Type B pancreatic cell (in vitro differentiated cells): ENCODE measurements at regions not wholly inside any gene's neighbourhood (a gene's known extent, or its start where the extent isn't known, plus 50 kb on each side); places are given as distances from the start of the nearest gene placed in this dataset.

Source experiments
- DNase-seq: peaks from one replicate; pipeline ENCODE4 v3.0.0; 2021; ENCODE audit warnings: mixed read lengths; ENCODE audit not compliant: unreplicated experiment; ENCODE audit errors: extremely low spot score
- H3K27ac Mint-ChIP-seq: 2 replicates; pipeline ENCODE4 v1.8.0; 2021; ENCODE audit warnings: mild to moderate bottlenecking, mixed read lengths
- H3K27me3 Mint-ChIP-seq: 2 replicates; pipeline ENCODE4 v1.8.0; 2021; ENCODE audit warnings: mixed read lengths
- H3K36me3 Mint-ChIP-seq: 2 replicates; pipeline ENCODE4 v1.8.0; 2021; ENCODE audit warnings: mixed read lengths
- H3K4me1 Mint-ChIP-seq: one replicate; pipeline ENCODE4 v1.8.0; 2021; ENCODE audit warnings: mixed read lengths; ENCODE audit not compliant: unreplicated experiment
- H3K4me3 Mint-ChIP-seq: 2 replicates; pipeline ENCODE4 v1.8.0; 2021; ENCODE audit warnings: mild to moderate bottlenecking, mixed read lengths
- H3K9me3 Mint-ChIP-seq: 2 replicates; pipeline ENCODE4 v1.8.0; 2021; ENCODE audit warnings: mixed read lengths
- CTCF ChIP-seq: fragments of 200-600 bp; sonication (generic); conservative IDR thresholded peaks from 2 replicates; pipeline ENCODE4 v1.5.0; 2021; ENCODE audit warnings: antibody characterized with exemption, mild to moderate bottlenecking

DNA sequence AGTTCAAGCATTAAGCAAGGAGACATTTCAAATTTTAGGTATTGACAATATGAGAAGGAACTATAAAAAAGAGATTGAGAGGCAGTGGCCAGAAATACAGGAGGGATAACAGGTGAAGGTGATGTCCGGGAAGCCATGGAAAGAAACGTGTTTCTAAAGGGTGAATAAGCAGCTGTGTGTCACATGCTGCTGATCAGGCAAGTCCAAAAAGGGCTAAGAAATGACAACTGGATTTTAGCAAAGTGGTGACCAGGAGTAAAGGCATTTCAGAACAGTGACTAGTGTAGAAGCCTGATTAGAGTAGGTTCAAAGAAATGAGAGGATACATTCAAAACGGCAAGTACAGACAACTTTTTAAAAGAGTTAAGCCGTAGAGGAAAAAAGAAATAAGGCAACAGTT, 204.3 kb upstream of the DIO2 start:
- H3K4me1 Mint-ChIP-seq = no peaks in the 10 kb centered on the region
- no peak overlapping the region for H3K4me3 Mint-ChIP-seq
- no peaks in the 10 kb centered on the region for H3K36me3 Mint-ChIP-seq
- DNase-seq = no peak
- no peaks in the 10 kb centered on the region for H3K9me3 Mint-ChIP-seq
- no peak overlapping the region for H3K27ac Mint-ChIP-seq
- no peaks in the 10 kb centered on the region for H3K27me3 Mint-ChIP-seq
- TF ChIP-seq CTCF = no peak

- no peaks in the 10 kb centered on the region for H3K36me3 Mint-ChIP-seq
- no peak for TF ChIP-seq CTCF
- no peak overlapping the region for H3K27ac Mint-ChIP-seq
- no peak for DNase-seq
- no peaks in the 10 kb centered on the region for H3K27me3 Mint-ChIP-seq
- no peak overlapping the region for H3K4me3 Mint-ChIP-seq
- no peaks in the 10 kb centered on the region for H3K4me1 Mint-ChIP-seq
- no peaks in the 10 kb centered on the region for H3K9me3 Mint-ChIP-seq
Measured at GRCh38 chr14:80414080-80414479, 202.8 kb upstream of the DIO2 start.

DNA sequence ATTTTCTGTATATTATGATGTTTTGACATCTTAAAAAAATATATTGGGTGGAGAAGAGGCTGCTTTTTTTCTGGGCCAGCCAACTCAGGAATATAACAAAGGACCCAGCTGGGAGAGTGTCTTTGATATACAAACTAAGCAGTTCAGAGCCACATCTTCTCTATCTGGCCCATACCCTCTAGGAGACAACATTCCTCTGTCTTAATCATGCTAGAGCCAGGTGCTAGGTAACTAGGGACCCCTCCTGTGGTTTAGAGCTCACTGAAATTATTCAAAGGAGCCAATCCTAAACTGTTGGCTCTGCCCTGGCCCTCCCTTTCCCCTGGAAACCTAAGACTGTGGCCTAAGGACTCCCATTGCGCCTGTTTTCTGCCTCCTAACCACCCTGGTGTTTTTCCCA, 193.1 kb upstream of the DIO2 start:
- no peak for DNase-seq

GRCh38 chr14:80403036-80403435, 191.7 kb upstream of the DIO2 start:
- no peak overlapping the region for H3K27ac Mint-ChIP-seq

More for the DNA sequence above, 193.1 kb upstream of the DIO2 start:
- H3K4me3 Mint-ChIP-seq = no peak overlapping the region
- H3K4me1 Mint-ChIP-seq = no peaks in the 10 kb centered on the region
- no peaks in the 10 kb centered on the region for H3K36me3 Mint-ChIP-seq
- H3K9me3 Mint-ChIP-seq = no peaks in the 10 kb centered on the region
- no peak for TF ChIP-seq CTCF
- H3K27ac Mint-ChIP-seq = no peak overlapping the region
- H3K27me3 Mint-ChIP-seq = no peaks in the 10 kb centered on the region

DNA sequence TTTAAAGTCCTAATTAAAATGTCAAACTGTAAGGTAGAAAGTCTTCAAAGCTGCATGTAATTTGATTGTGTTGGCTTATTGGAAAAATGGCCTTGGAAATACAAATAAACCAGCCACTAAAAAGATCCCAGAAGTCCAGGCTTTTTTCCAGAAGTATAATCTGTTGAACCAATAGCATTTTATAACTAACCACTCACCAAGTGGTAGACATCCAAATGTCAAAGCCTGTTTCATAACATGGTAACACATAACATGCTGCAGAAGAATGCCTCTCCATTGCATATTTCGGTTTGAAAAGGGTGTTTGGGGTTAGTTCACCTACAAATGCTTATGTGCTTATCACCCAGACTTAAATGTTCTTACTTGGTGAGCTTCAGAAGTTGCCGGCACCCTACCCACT, 183.7 kb upstream of the DIO2 start:
- no peaks in the 10 kb centered on the region for H3K36me3 Mint-ChIP-seq
- no peak for TF ChIP-seq CTCF
- peaks cover 4% of the 10 kb centered on the region for H3K4me1 Mint-ChIP-seq

More at GRCh38 chr14:80403036-80403435, 191.7 kb upstream of the DIO2 start:
- Mint-ChIP-seq H3K4me3 (no peak overlapping the region), H3K36me3 (no peaks in the 10 kb centered on the region), H3K4me1 (no peaks in the 10 kb centered on the region), H3K9me3 (peaks cover 3% of the 10 kb centered on the region), H3K27me3 (no peaks in the 10 kb centered on the region)
- DNase-seq = no peak
- no peak for TF ChIP-seq CTCF

GRCh38 chr14:80393766-80394165, 182.5 kb upstream of the DIO2 start:
- peaks cover 10% of the 10 kb centered on the region for H3K9me3 Mint-ChIP-seq

More for the DNA sequence above, 183.7 kb upstream of the DIO2 start:
- Mint-ChIP-seq H3K4me3 (no peak overlapping the region), H3K27me3 (no peaks in the 10 kb centered on the region), H3K9me3 (peaks cover 10% of the 10 kb centered on the region), H3K27ac (no peak overlapping the region)
- DNase-seq = no peak

More at GRCh38 chr14:80393766-80394165, 182.5 kb upstream of the DIO2 start:
- TF ChIP-seq CTCF = no peak
- Mint-ChIP-seq H3K36me3 (no peaks in the 10 kb centered on the region), H3K4me1 (peaks cover 4% of the 10 kb centered on the region), H3K4me3 (no peak overlapping the region), H3K27ac (no peak overlapping the region), H3K27me3 (no peaks in the 10 kb centered on the region)
- DNase-seq = no peak
